Left lung (tissue), 4 donors: ENCODE measurements at regions not wholly inside any gene's neighbourhood (a gene's known extent, or its start where the extent isn't known, plus 50 kb on each side); places are given as distances from the start of the nearest gene placed in this dataset.
"Not testable (repeated sequence)": the region's sequence is repeated elsewhere in the genome, so short reads cannot be mapped to it uniquely, and the experiment has no call there.

Experiments used
- ATAC-seq: fragments of 200-7000 bp; cut with Tn5 transposase; one replicate; pipeline ENCODE4 v1.9.1; 2020; ENCODE audit warnings: moderate library complexity
- DNase-seq, 4 donors: peaks; one replicate each; pipeline ENCODE4 v3.0.0-alpha.2; 2013 to 2020
- H3K27ac ChIP-seq, 2 donors: fragments of 200-600 bp; sonication (generic) in 1 of 2; one replicate each; pipeline versions ENCODE4 v1.5.0 to v1.8.0; 2020 to 2021
- H3K27me3 ChIP-seq, 2 donors: fragments of 200-600 bp; sonication (generic) in 1 of 2; one replicate each; pipeline versions ENCODE4 v1.5.0 to v1.8.0; 2020 to 2021
- H3K36me3 ChIP-seq, 2 donors: fragments of 200-600 bp; sonication (generic) in 1 of 2; one replicate each; pipeline versions ENCODE4 v1.5.0 to v1.8.0; 2020 to 2021
- H3K4me1 ChIP-seq, 2 donors: fragments of 200-600 bp; one replicate each; pipeline ENCODE4 v1.8.0; 2021
- H3K4me3 ChIP-seq, 2 donors: fragments of 200-600 bp; sonication (generic) in 1 of 2; one replicate each; pipeline versions ENCODE4 v1.5.0 to v1.8.0; 2020 to 2021; ENCODE audit warnings: mild to moderate bottlenecking in 1 of 2
- H3K9me3 ChIP-seq, 2 donors: fragments of 200-600 bp; sonication (generic) in 1 of 2; one replicate each; pipeline versions ENCODE4 v1.5.0 to v1.8.0; 2020 to 2021
- CTCF ChIP-seq, 2 donors: fragments of 200-600 bp; sonication (generic) in 1 of 2; IDR thresholded peaks; one replicate each; pipeline versions ENCODE4 v1.5.0 to v1.8.0; 2021; ENCODE audit warnings: antibody characterized with exemption in 2 of 2
- intact Hi-C, 2 donors: fragments of 100-400 bp; cut with DNase I; formaldehyde crosslinking; loops; one replicate each; pipeline versions ENCODE4 v1.11.2 to v1.14.2; 2022
- donor health status: DM: no; HTN: yes; CAD: no.
- donor health status: DM: no; HTN: no; CAD: no.

- no peaks in the 10 kb centered on the region for H3K27me3 ChIP-seq
- H3K4me1 ChIP-seq = no peaks in the 10 kb centered on the region
- DNase-seq = no peak
- no peaks in the 10 kb centered on the region for H3K36me3 ChIP-seq
- intact Hi-C loops = no loop called here
- ATAC-seq = no peak
- no peak overlapping the region for H3K4me3 ChIP-seq
- H3K9me3 ChIP-seq = no peaks in the 10 kb centered on the region
- no peak overlapping the region for H3K27ac ChIP-seq
- no peak for TF ChIP-seq CTCF (IDR thresholded peaks at IDR 0.05)
Observed at GRCh38 chr10:93226619-93227018, 152.9 kb downstream of the CYP26A1 start.

- H3K9me3 ChIP-seq, ATAC-seq, H3K4me3 ChIP-seq, H3K27me3 ChIP-seq, H3K4me1 ChIP-seq, intact Hi-C loops, H3K27ac ChIP-seq, DNase-seq, H3K36me3 ChIP-seq: not testable (repeated sequence)
Observed at GRCh38 chr10:93230596-93230995, 156.9 kb downstream of the CYP26A1 start.

GRCh38 chr10:93232159-93232558, 158.5 kb downstream of the CYP26A1 start:
- H3K4me1 ChIP-seq, H3K27me3 ChIP-seq, H3K36me3 ChIP-seq, H3K4me3 ChIP-seq, H3K27ac ChIP-seq, intact Hi-C loops, H3K9me3 ChIP-seq, ATAC-seq, DNase-seq: not testable (repeated sequence)

GRCh38 chr10:93234940-93235339, 161.2 kb downstream of the CYP26A1 start:
- H3K27me3 ChIP-seq, H3K27ac ChIP-seq, H3K36me3 ChIP-seq, DNase-seq, H3K9me3 ChIP-seq, intact Hi-C loops, ATAC-seq, H3K4me1 ChIP-seq, H3K4me3 ChIP-seq: not testable (repeated sequence)

GRCh38 chr10:93235686-93236085, 162.0 kb downstream of the CYP26A1 start:
- H3K9me3 ChIP-seq = no peaks in the 10 kb centered on the region
- no peak overlapping the region for H3K27ac ChIP-seq
- H3K36me3 ChIP-seq = no peaks in the 10 kb centered on the region
- H3K4me3 ChIP-seq = no peak overlapping the region
- no peaks in the 10 kb centered on the region for H3K4me1 ChIP-seq
- ATAC-seq = no peak
- no peak for DNase-seq
- intact Hi-C loops = no loop called here
- no peaks in the 10 kb centered on the region for H3K27me3 ChIP-seq
- TF ChIP-seq CTCF (IDR thresholded peaks at IDR 0.05) = no peak

- Histone ChIP-seq H3K27ac (no peak overlapping the region), H3K4me1 (no peaks in the 10 kb centered on the region), H3K27me3 (no peaks in the 10 kb centered on the region), H3K9me3 (no peaks in the 10 kb centered on the region), H3K36me3 (no peaks in the 10 kb centered on the region), H3K4me3 (no peak overlapping the region)
- intact Hi-C loops = no loop called here
- no peak for TF ChIP-seq CTCF (IDR thresholded peaks at IDR 0.05)
- no peak for ATAC-seq
- no peak for DNase-seq
Observed at GRCh38 chr10:93236393-93237040, 162.8 kb downstream of the CYP26A1 start.

GRCh38 chr10:93245147-93245546, 171.5 kb downstream of the CYP26A1 start:
- no peak overlapping the region for H3K4me3 ChIP-seq
- no peaks in the 10 kb centered on the region for H3K27me3 ChIP-seq
- H3K4me1 ChIP-seq = no peaks in the 10 kb centered on the region
- no peaks in the 10 kb centered on the region for H3K36me3 ChIP-seq
- DNase-seq (no peak), ATAC-seq (no peak)
- intact Hi-C loops = no loop called here
- H3K9me3 ChIP-seq = no peaks in the 10 kb centered on the region
- TF ChIP-seq CTCF (IDR thresholded peaks at IDR 0.05) = no peak
- no peak overlapping the region for H3K27ac ChIP-seq
